Ishikawa (cell line): ENCODE measurements at regions not wholly inside any gene's neighbourhood (a gene's known extent, or its start where the extent isn't known, plus 50 kb on each side); places are given as distances from the start of the nearest gene placed in this dataset.

Source experiments
- CEBPB ChIP-seq: IDR thresholded peaks from 2 replicates; pipeline ENCODE4 v1.6.1; 2012
- CREB1 ChIP-seq: IDR thresholded peaks from 2 replicates; pipeline ENCODE4 v1.6.1; 2012; ENCODE audit warnings: low read depth
- EGR1 ChIP-seq: IDR thresholded peaks from 2 replicates; pipeline ENCODE4 v1.6.1; 2012
- EP300 ChIP-seq: IDR thresholded peaks from 2 replicates; pipeline ENCODE4 v1.6.1; 2012; ENCODE audit warnings: borderline replicate concordance
- FOXM1 ChIP-seq: IDR thresholded peaks from 2 replicates; pipeline ENCODE4 v1.6.1; 2012; ENCODE audit warnings: low read depth, borderline replicate concordance
- NFIC ChIP-seq: IDR thresholded peaks from 2 replicates; pipeline ENCODE4 v1.6.1; 2012
- RAD21 ChIP-seq: IDR thresholded peaks from 2 replicates; pipeline ENCODE4 v1.6.1; 2012; ENCODE audit warnings: low read depth
- TAF1 ChIP-seq: IDR thresholded peaks from 2 replicates; pipeline ENCODE4 v1.6.1; 2012; ENCODE audit warnings: low read depth, mild to moderate bottlenecking
- TCF12 ChIP-seq: IDR thresholded peaks from 2 replicates; pipeline ENCODE4 v1.6.1; 2012; ENCODE audit warnings: low read depth
- TEAD4 ChIP-seq: IDR thresholded peaks from 2 replicates; pipeline ENCODE4 v1.6.1; 2012
- USF1 ChIP-seq: IDR thresholded peaks from 2 replicates; pipeline ENCODE4 v1.6.1; 2012
- YY1 ChIP-seq: IDR thresholded peaks from 2 replicates; pipeline ENCODE4 v1.6.1; 2012; ENCODE audit warnings: low read depth
- ZBTB7A ChIP-seq: IDR thresholded peaks from 2 replicates; pipeline ENCODE4 v1.6.1; 2012; ENCODE audit warnings: low read depth
- TF ChIP-seq, protein P1 (sequence below): IDR thresholded peaks from 2 replicates; pipeline ENCODE4 v1.6.1; 2012; ENCODE audit warnings: low read depth, mild to moderate bottlenecking
- TF ChIP-seq, protein P2 (sequence below): IDR thresholded peaks from 2 replicates; pipeline ENCODE4 v1.6.1; 2012

DNA sequence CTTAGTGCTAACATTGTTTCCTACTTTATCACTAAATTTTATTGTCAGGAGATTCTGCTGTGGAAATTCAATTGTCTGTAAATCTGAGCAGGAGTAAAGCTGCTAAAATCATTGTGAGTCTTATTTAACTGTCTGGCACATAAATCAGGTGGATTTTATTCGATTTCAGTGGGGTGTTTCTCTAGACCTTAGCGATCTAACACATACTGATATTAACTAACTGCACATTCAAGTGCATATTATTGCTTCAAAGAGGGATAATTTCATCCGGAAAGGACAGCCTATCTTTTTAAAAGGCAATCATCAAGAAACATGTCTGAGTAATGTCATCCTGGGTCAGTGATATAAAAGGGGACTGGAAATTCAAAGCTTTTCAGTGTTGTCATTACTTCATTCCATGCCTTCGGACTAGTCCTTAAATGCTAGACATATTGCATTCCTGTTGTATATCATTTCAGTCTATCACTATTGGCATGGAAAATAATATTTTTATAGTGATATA is 388.7 kb downstream of the PCDH10 start:
- no peak for TF ChIP-seq USF1

GRCh38 chr4:133524369-133524768 is 375.3 kb downstream of the PCDH10 start:
- TF ChIP-seq TAF1 (no peak), USF1 (no peak), RAD21 (no peak), YY1 (no peak), CREB1 (no peak), FOXM1 (no peak), EGR1 (no peak), TCF12 (no peak), CEBPB (no peak), NFIC (no peak), EP300 (no peak), ZBTB7A (no peak), TEAD4 (no peak)
- TF ChIP-seq, protein P1, sequence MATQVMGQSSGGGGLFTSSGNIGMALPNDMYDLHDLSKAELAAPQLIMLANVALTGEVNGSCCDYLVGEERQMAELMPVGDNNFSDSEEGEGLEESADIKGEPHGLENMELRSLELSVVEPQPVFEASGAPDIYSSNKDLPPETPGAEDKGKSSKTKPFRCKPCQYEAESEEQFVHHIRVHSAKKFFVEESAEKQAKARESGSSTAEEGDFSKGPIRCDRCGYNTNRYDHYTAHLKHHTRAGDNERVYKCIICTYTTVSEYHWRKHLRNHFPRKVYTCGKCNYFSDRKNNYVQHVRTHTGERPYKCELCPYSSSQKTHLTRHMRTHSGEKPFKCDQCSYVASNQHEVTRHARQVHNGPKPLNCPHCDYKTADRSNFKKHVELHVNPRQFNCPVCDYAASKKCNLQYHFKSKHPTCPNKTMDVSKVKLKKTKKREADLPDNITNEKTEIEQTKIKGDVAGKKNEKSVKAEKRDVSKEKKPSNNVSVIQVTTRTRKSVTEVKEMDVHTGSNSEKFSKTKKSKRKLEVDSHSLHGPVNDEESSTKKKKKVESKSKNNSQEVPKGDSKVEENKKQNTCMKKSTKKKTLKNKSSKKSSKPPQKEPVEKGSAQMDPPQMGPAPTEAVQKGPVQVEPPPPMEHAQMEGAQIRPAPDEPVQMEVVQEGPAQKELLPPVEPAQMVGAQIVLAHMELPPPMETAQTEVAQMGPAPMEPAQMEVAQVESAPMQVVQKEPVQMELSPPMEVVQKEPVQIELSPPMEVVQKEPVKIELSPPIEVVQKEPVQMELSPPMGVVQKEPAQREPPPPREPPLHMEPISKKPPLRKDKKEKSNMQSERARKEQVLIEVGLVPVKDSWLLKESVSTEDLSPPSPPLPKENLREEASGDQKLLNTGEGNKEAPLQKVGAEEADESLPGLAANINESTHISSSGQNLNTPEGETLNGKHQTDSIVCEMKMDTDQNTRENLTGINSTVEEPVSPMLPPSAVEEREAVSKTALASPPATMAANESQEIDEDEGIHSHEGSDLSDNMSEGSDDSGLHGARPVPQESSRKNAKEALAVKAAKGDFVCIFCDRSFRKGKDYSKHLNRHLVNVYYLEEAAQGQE: no peak
- TF ChIP-seq, protein P2, sequence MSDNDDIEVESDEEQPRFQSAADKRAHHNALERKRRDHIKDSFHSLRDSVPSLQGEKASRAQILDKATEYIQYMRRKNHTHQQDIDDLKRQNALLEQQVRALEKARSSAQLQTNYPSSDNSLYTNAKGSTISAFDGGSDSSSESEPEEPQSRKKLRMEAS: no peak

GRCh38 chr4:133513901-133514300 is 364.8 kb downstream of the PCDH10 start:
- no peak for TF ChIP-seq RAD21
- TF ChIP-seq NFIC: no peak
- no peak for TF ChIP-seq CEBPB
- TF ChIP-seq USF1: no peak
- no peak for TF ChIP-seq ZBTB7A
- TF ChIP-seq, protein P2: no peak
- TF ChIP-seq CREB1: no peak
- no peak for TF ChIP-seq EP300
- no peak for TF ChIP-seq EGR1
- TF ChIP-seq TEAD4: no peak
- no peak for TF ChIP-seq TCF12

GRCh38 chr4:133498149-133498548 is 349.1 kb downstream of the PCDH10 start:
- no peak for TF ChIP-seq EGR1
- no peak for TF ChIP-seq YY1
- TF ChIP-seq ZBTB7A: no peak
- TF ChIP-seq TCF12: no peak
- TF ChIP-seq, protein P1: no peak
- no peak for TF ChIP-seq FOXM1
- no peak for TF ChIP-seq TEAD4
- TF ChIP-seq EP300: no peak
- no peak for TF ChIP-seq NFIC
- TF ChIP-seq, protein P2: no peak
- TF ChIP-seq CREB1: no peak

DNA sequence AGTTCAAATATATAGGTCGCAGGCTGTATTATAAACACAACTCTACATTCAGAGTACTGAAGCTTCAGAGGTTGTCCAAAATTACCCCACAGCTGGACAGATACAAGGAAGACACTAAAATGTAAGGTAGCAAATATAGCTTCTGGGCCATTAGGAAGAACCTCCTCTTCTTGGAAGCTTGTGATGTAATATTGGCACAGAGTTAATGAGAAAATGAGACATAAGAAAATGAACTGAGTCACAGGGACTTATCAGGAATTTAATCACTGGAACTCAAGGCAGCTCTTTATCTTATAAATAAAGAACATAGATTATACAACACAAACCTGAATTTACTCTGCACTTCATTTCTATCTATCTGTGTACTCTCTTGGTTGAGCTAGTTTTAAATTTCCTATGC is 344.7 kb downstream of the PCDH10 start:
- TF ChIP-seq NFIC (no peak), EGR1 (no peak), EP300 (no peak)

GRCh38 chr4:133493241-133493640 is 344.1 kb downstream of the PCDH10 start:
- no peak for TF ChIP-seq CREB1

GRCh38 chr4:133484287-133484686 is 335.2 kb downstream of the PCDH10 start:
- TF ChIP-seq, protein P2: no peak
- TF ChIP-seq CREB1: no peak
- no peak for TF ChIP-seq TAF1
- no peak for TF ChIP-seq CEBPB
- TF ChIP-seq, protein P1: no peak
- no peak for TF ChIP-seq NFIC
- no peak for TF ChIP-seq TEAD4
- TF ChIP-seq FOXM1: no peak
- no peak for TF ChIP-seq RAD21
- TF ChIP-seq TCF12: no peak
- TF ChIP-seq EP300: no peak
- no peak for TF ChIP-seq EGR1
- no peak for TF ChIP-seq ZBTB7A
- no peak for TF ChIP-seq YY1
- no peak for TF ChIP-seq USF1
